H9 (cell line): ENCODE measurements at regions not wholly inside any gene's neighbourhood (a gene's known extent, or its start where the extent isn't known, plus 50 kb on each side); places are given as distances from the start of the nearest gene placed in this dataset.

Experiments
- DNase-seq: peaks from one replicate; pipeline ENCODE4 v3.0.0-alpha.2; 2017
- H2AFZ ChIP-seq: one replicate; pipeline ENCODE4 v1.6.1; 2013; ENCODE audit warnings: mild to moderate bottlenecking, low read length, control low read depth, moderate library complexity
- H2AK5ac ChIP-seq: 2 replicates; pipeline ENCODE4 v1.6.1; 2013; ENCODE audit warnings: low read length, control low read depth, mixed read lengths; ENCODE audit not compliant: insufficient read length
- H2BK120ac ChIP-seq: one replicate; pipeline ENCODE4 v1.6.1; 2013; ENCODE audit warnings: low read depth, mild to moderate bottlenecking, low read length, control low read depth, inconsistent platforms; ENCODE audit not compliant: poor library complexity, severe bottlenecking
- H2BK12ac ChIP-seq: 2 replicates; pipeline ENCODE4 v1.6.1; 2013; ENCODE audit warnings: low read length, control low read depth, mixed read lengths, low read depth; ENCODE audit not compliant: insufficient read length
- H2BK15ac ChIP-seq: 2 replicates; pipeline ENCODE4 v1.6.1; 2013; ENCODE audit warnings: low read depth, low read length, control low read depth
- H2BK20ac ChIP-seq: one replicate; pipeline ENCODE4 v1.6.1; 2013; ENCODE audit warnings: low read depth, mild to moderate bottlenecking, low read length, control low read depth, inconsistent platforms; ENCODE audit not compliant: poor library complexity, severe bottlenecking
- H2BK5ac ChIP-seq: 2 replicates; pipeline ENCODE4 v1.6.1; 2013; ENCODE audit warnings: low read length, control low read depth, mixed read lengths; ENCODE audit not compliant: insufficient read length
- H3K14ac ChIP-seq: 2 replicates; pipeline ENCODE4 v1.6.1; 2013; ENCODE audit warnings: low read length, control low read depth; ENCODE audit not compliant: insufficient read depth
- H3K18ac ChIP-seq: 2 replicates; pipeline ENCODE4 v1.6.1; 2013; ENCODE audit warnings: low read depth, mild to moderate bottlenecking, mixed read lengths, low read length, control low read depth; ENCODE audit not compliant: insufficient read length
- H3K23ac ChIP-seq: 2 replicates; pipeline ENCODE4 v1.6.1; 2013; ENCODE audit warnings: low read length, control low read depth, mixed read lengths, low read depth; ENCODE audit not compliant: insufficient read length
- H3K23me2 ChIP-seq: 2 replicates; pipeline ENCODE4 v1.6.1; 2013; ENCODE audit warnings: low read depth, mild to moderate bottlenecking, mixed read lengths, low read length, control low read depth; ENCODE audit not compliant: insufficient read length, poor library complexity, severe bottlenecking
- H3K27ac ChIP-seq: 2 replicates; pipeline ENCODE4 v1.5.1; 2013; ENCODE audit warnings: low read length, control low read depth, mixed read lengths, low read depth; ENCODE audit not compliant: insufficient read length
- H3K27me3 ChIP-seq: 2 replicates; pipeline ENCODE4 v1.6.1; 2013; ENCODE audit warnings: low read length, control low read depth, inconsistent platforms; ENCODE audit not compliant: insufficient read depth
- H3K4ac ChIP-seq: 2 replicates; pipeline ENCODE4 v1.6.1; 2013; ENCODE audit warnings: low read depth, mild to moderate bottlenecking, control low read depth, inconsistent platforms, low read length, moderate library complexity
- H3K4me1 ChIP-seq: 2 replicates; pipeline ENCODE4 v1.6.1; 2013; ENCODE audit warnings: low read length, control low read depth, inconsistent platforms; ENCODE audit not compliant: insufficient read depth
- H3K4me2 ChIP-seq: 2 replicates; pipeline ENCODE4 v1.6.1; 2013; ENCODE audit warnings: low read length, control low read depth, mixed read lengths; ENCODE audit not compliant: insufficient read length, insufficient read depth
- H3K56ac ChIP-seq: 2 replicates; pipeline ENCODE4 v1.6.1; 2013; ENCODE audit warnings: low read depth, mild to moderate bottlenecking, mixed read lengths, low read length, control low read depth; ENCODE audit not compliant: insufficient read length
- H3K79me1 ChIP-seq: 2 replicates; pipeline ENCODE4 v1.6.1; 2013; ENCODE audit warnings: low read depth, mild to moderate bottlenecking, moderate library complexity, low read length, control low read depth, inconsistent platforms; ENCODE audit not compliant: insufficient read depth, poor library complexity, severe bottlenecking
- H3K79me2 ChIP-seq: 2 replicates; pipeline ENCODE4 v1.6.1; 2013; ENCODE audit warnings: low read length, control low read depth, inconsistent platforms; ENCODE audit not compliant: insufficient read depth
- H3K9ac ChIP-seq: 2 replicates; pipeline ENCODE4 v1.6.1; 2013; ENCODE audit warnings: low read length, control low read depth, mixed read lengths; ENCODE audit not compliant: insufficient read length; ENCODE audit errors: extremely low read depth
- H3K9me3 ChIP-seq: one replicate; pipeline ENCODE4 v1.6.1; 2013; ENCODE audit warnings: low read depth, low read length, inconsistent platforms; ENCODE audit not compliant: control insufficient read depth
- H3T11ph ChIP-seq: one replicate; pipeline ENCODE4 v1.6.1; 2013; ENCODE audit warnings: mild to moderate bottlenecking, low read length, control low read depth, inconsistent platforms
- H4K20me1 ChIP-seq: one replicate; pipeline ENCODE4 v1.6.1; 2013; ENCODE audit not compliant: control insufficient read depth, insufficient read length, insufficient read depth
- H4K5ac ChIP-seq: 2 replicates; pipeline ENCODE4 v1.6.1; 2013; ENCODE audit warnings: low read depth, mild to moderate bottlenecking, mixed read lengths, low read length, control low read depth; ENCODE audit not compliant: insufficient read length
- H4K8ac ChIP-seq: replicated peaks from 2 replicates; pipeline ENCODE4 v1.6.1; 2013; ENCODE audit warnings: low read length, control low read depth, mixed read lengths, low read depth; ENCODE audit not compliant: insufficient read length
- H4K91ac ChIP-seq: 2 replicates; pipeline ENCODE4 v1.6.1; 2013; ENCODE audit warnings: low read depth, mild to moderate bottlenecking, moderate library complexity, mixed read lengths, low read length, control low read depth; ENCODE audit not compliant: insufficient read length
- H3K27ac Mint-ChIP-seq, 3 experiments: 2 replicates in 2 of 3; 3 replicates in 1 of 3; pipeline ENCODE4 v1.8.0; 2020 to 2021; ENCODE audit warnings: mixed read lengths in 3 of 3, mild to moderate bottlenecking in 1 of 3, moderate library complexity in 1 of 3
- H3K27me3 Mint-ChIP-seq: 2 replicates; pipeline ENCODE4 v1.8.0; 2021; ENCODE audit warnings: low read depth, mild to moderate bottlenecking, moderate library complexity, mixed read lengths
- H3K36me3 Mint-ChIP-seq, 3 experiments: 2 replicates in 2 of 3; 3 replicates in 1 of 3; pipeline ENCODE4 v1.8.0; 2020 to 2021; ENCODE audit warnings: low read depth in 3 of 3, mixed read lengths in 3 of 3; ENCODE audit not compliant: insufficient read depth in 1 of 3
- H3K4me1 Mint-ChIP-seq, 2 experiments: 2 replicates each; pipeline ENCODE4 v1.8.0; 2020; ENCODE audit warnings: mixed read lengths in 2 of 2
- H3K4me3 Mint-ChIP-seq, 2 experiments: 2 replicates in 1 of 2; 3 replicates in 1 of 2; pipeline ENCODE4 v1.8.0; 2020 to 2021; ENCODE audit warnings: mild to moderate bottlenecking in 2 of 2, mixed read lengths in 2 of 2, moderate library complexity in 1 of 2
- H3K9me3 Mint-ChIP-seq, 2 experiments: 2 replicates in 1 of 2; 3 replicates in 1 of 2; pipeline ENCODE4 v1.8.0; 2020; ENCODE audit warnings: mild to moderate bottlenecking in 2 of 2, mixed read lengths in 2 of 2, moderate library complexity in 1 of 2
- CTCF ChIP-seq: fragments of 200-600 bp; sonication (generic); conservative IDR thresholded peaks from 3 replicates; pipeline ENCODE4 v1.8.0; 2021; ENCODE audit warnings: antibody characterized with exemption, mild to moderate bottlenecking
- WGBS: extraction: QIAGEN DNeasy Blood & Tissue Kit; methylation state at CpG from one replicate; pipeline ENCODE4 v1.1.7; 2013; ENCODE audit warnings: missing lambda C conversion rate, low lambda C conversion rate, mixed read lengths; ENCODE audit not compliant: insufficient read length; ENCODE audit errors: extremely low coverage; 5-methylcytosine and 5-hydroxymethylcytosine counted together

GRCh38 chr4:10951306-10951705 is 266.7 kb upstream of the CLNK start:
- H3K4me2 ChIP-seq: no peak overlapping the region
- no peak overlapping the region for H4K5ac ChIP-seq
- H3K9me3 ChIP-seq: no peaks in the 10 kb centered on the region
- no peak for TF ChIP-seq CTCF
- H3T11ph ChIP-seq: no peak overlapping the region
- no peak overlapping the region for H4K8ac ChIP-seq
- no peak overlapping the region for H3K4me3 Mint-ChIP-seq
- H3K79me1 ChIP-seq: no peaks in the 10 kb centered on the region
- no peak overlapping the region for H2BK120ac ChIP-seq
- H2BK15ac ChIP-seq: no peak overlapping the region
- no peak overlapping the region for H3K14ac ChIP-seq
- no peaks in the 10 kb centered on the region for H3K27me3 ChIP-seq
- no peak overlapping the region for H4K91ac ChIP-seq
- H2AFZ ChIP-seq: no peak overlapping the region
- H3K27me3 Mint-ChIP-seq: peaks cover 4% of the 10 kb centered on the region; the same call in 1 of the 2 replicates
- H3K4ac ChIP-seq: no peak overlapping the region
- H3K23ac ChIP-seq: no peak overlapping the region
- no peaks in the 10 kb centered on the region for H4K20me1 ChIP-seq
- H2BK12ac ChIP-seq: no peak overlapping the region
- no peak overlapping the region for H3K27ac ChIP-seq
- no peak overlapping the region for H2AK5ac ChIP-seq
- DNase-seq: no peak
- H3K9ac ChIP-seq: no peak overlapping the region
- no peaks in the 10 kb centered on the region for H3K79me2 ChIP-seq
- WGBS: no CpG with 5 or more reads among the region's 2 CpGs
- H3K4me1 ChIP-seq: no peaks in the 10 kb centered on the region
- H3K9me3 Mint-ChIP-seq: peaks cover 3 to 9% of the 10 kb centered on the region in 2 experiments; a peak in 4 of 5 replicates
- peaks cover 0 to under 1% (median 0%) of the 10 kb centered on the region in 3 experiments; a peak in 2 of 7 replicates for H3K36me3 Mint-ChIP-seq
- no peaks in the 10 kb centered on the region for H3K23me2 ChIP-seq
- no peak overlapping the region for H3K18ac ChIP-seq
- no peaks in the 10 kb centered on the region for H3K4me1 Mint-ChIP-seq
- H2BK20ac ChIP-seq: no peak overlapping the region
- H2BK5ac ChIP-seq: no peak overlapping the region
- no peak overlapping the region for H3K27ac Mint-ChIP-seq
- no peak overlapping the region for H3K56ac ChIP-seq
